K562 (cell line): ENCODE measurements at regions not wholly inside any gene's neighbourhood (a gene's known extent, or its start where the extent isn't known, plus 50 kb on each side); places are given as distances from the start of the nearest gene placed in this dataset.

ENCODE experiments used
- CHAMP1 ChIP-seq: fragments of 450-650 bp; IDR thresholded peaks from 2 replicates; pipeline ENCODE4 v1.6.1; 2016; ENCODE audit warnings: mild to moderate bottlenecking
- CTCF ChIP-seq, 3 experiments: IDR thresholded peaks in 2 of 3; conservative IDR thresholded peaks in 1 of 3; 2 replicates each; pipeline ENCODE4 v1.5.1; 2011 to 2012; ENCODE audit warnings: low read length in 3 of 3, mild to moderate bottlenecking in 3 of 3, control low read depth in 2 of 3, improper control_type of control experiment in 1 of 3, inconsistent platforms in 1 of 3, low read depth in 1 of 3, mixed read lengths in 1 of 3, moderate library complexity in 1 of 3; ENCODE audit not compliant: insufficient read depth in 2 of 3
- FOXK2 ChIP-seq, 2 experiments: fragments of 450-650 bp; IDR thresholded peaks in 1 of 2; conservative IDR thresholded peaks in 1 of 2; 2 replicates each; pipeline ENCODE4 v1.6.1; 2016; ENCODE audit warnings: low read depth in 2 of 2, mild to moderate bottlenecking in 1 of 2
- JUN ChIP-seq, 2 experiments: sonication (generic) in 1 of 2; formaldehyde crosslinking in 1 of 2; IDR thresholded peaks; 2 replicates each; pipeline versions ENCODE4 v1.6.1 to v1.8.0; 2012 to 2022; ENCODE audit warnings: borderline replicate concordance in 2 of 2, mild to moderate bottlenecking in 2 of 2, improper control_type of control experiment in 1 of 2, low read depth in 1 of 2, low read length in 1 of 2, missing genetic modification reagents in 1 of 2
- STAG1 ChIP-seq: sonication (generic); formaldehyde crosslinking; IDR thresholded peaks from 2 replicates; pipeline ENCODE4 v1.5.0; 2020; ENCODE audit warnings: missing genetic modification reagents, borderline replicate concordance
- TAF1 ChIP-seq: IDR thresholded peaks from 2 replicates; pipeline ENCODE4 v1.6.1; 2011; ENCODE audit warnings: mild to moderate bottlenecking, low read length, moderate library complexity; ENCODE audit not compliant: insufficient read depth, control insufficient read depth, severe bottlenecking; ENCODE audit errors: extremely low read depth
- TRIM24 ChIP-seq, 2 experiments: fragments of 450-650 bp; IDR thresholded peaks; 2 replicates each; pipeline ENCODE4 v1.6.1; 2016
- ZBTB8A ChIP-seq: fragments of 450-650 bp; IDR thresholded peaks from 2 replicates; pipeline ENCODE4 v1.6.1; 2018; ENCODE audit warnings: mild to moderate bottlenecking, moderate library complexity; ENCODE audit not compliant: partially characterized antibody
- ZKSCAN3 ChIP-seq: fragments of 250-450 bp; sonication (Bioruptor Pico); IDR thresholded peaks from 2 replicates; pipeline ENCODE4 v1.4.0; 2020
- ZNF274 ChIP-seq: IDR thresholded peaks from 2 replicates; pipeline ENCODE4 v1.6.1; 2011; ENCODE audit warnings: low read depth, mild to moderate bottlenecking, low read length, moderate library complexity, borderline replicate concordance

- TF ChIP-seq TAF1 (no peak), ZKSCAN3 (CRISPR knock-in tag) (no peak), FOXK2 (conservative IDR thresholded peaks at IDR 0.05 in 1 of 2, IDR thresholded peaks at IDR 0.05 in 1 of 2; ENCODE audit: low read depth in 2 of 2) (no peak), STAG1 (CRISPR knock-in tag) (no peak), TRIM24 (IDR thresholded peaks at IDR 0.05) (no peak), JUN (IDR thresholded peaks at IDR 0.05; ENCODE audit: borderline replicate concordance, low read depth, low read length) (no peak), JUN (CRISPR knock-in tag; IDR thresholded peaks at IDR 0.05; ENCODE audit: borderline replicate concordance) (no peak), CTCF (IDR thresholded peaks at IDR 0.05 in 2 of 3, conservative IDR thresholded peaks at IDR 0.05 in 1 of 3; ENCODE audit: insufficient read depth in 2 of 3, low read depth in 1 of 3, low read length in 3 of 3) (no peak), ZNF274 (no peak), ZBTB8A (no peak), CHAMP1 (no peak)
These were observed 557.1 kb upstream of the CHAC2 start for GRCh38 chr2:53210538-53210937.
